HEK293 (cell line): ENCODE measurements at regions not wholly inside any gene's neighbourhood (a gene's known extent, or its start where the extent isn't known, plus 50 kb on each side); places are given as distances from the start of the nearest gene placed in this dataset.

Source experiments
- CTCF ChIA-PET: fragments of 350-600 bp; formaldehyde crosslinking; extraction: SDS; loops from one replicate; lab custom pipeline; 2021; ENCODE audit warnings: antibody characterized with exemption; lab: Yijun Ruan, JAX
- POLR2A ChIA-PET: fragments of 300-600 bp; formaldehyde crosslinking; extraction: SDS; loops from one replicate; lab custom pipeline; 2020; ENCODE audit warnings: antibody characterized with exemption, inconsistent platforms; lab: Yijun Ruan, JAX
- H3K27ac ChIP-seq: fragments of 200-500 bp; sonication (Bioruptor generic); 2 replicates; pipeline ENCODE4 v1.5.1; 2014; ENCODE audit warnings: low read depth, low read length, control low read depth, inconsistent platforms; ENCODE audit errors: extremely low read depth
- H3K36me3 ChIP-seq, 2 experiments: fragments of 200-500 bp in 1 of 2; sonication (Bioruptor generic) in 1 of 2; 1 replicate in 1 of 2; 2 replicates in 1 of 2; pipeline ENCODE4 v1.5.1; 2014 to 2017; ENCODE audit warnings: inconsistent platforms in 2 of 2, low read length in 2 of 2; ENCODE audit not compliant: control insufficient read depth in 2 of 2, insufficient read depth in 1 of 2
- H3K4me1 ChIP-seq: fragments of 200-500 bp; sonication (Bioruptor generic); 2 replicates; pipeline ENCODE4 v1.5.1; 2014; ENCODE audit warnings: mild to moderate bottlenecking, low read length, inconsistent platforms; ENCODE audit not compliant: control insufficient read depth, insufficient read depth
- H3K4me3 ChIP-seq: 2 replicates; pipeline ENCODE4 v1.5.1; 2011; ENCODE audit warnings: low read depth, mild to moderate bottlenecking, control low read depth, low read length, moderate library complexity
- H3K9me3 ChIP-seq: fragments of 200-500 bp; sonication (Bioruptor generic); 2 replicates; pipeline ENCODE4 v1.5.1; 2014; ENCODE audit warnings: low read depth, low read length, inconsistent platforms; ENCODE audit not compliant: control insufficient read depth, insufficient read depth
- HOXC10 ChIP-seq: sonication (generic); formaldehyde crosslinking; IDR thresholded peaks from 2 replicates; pipeline ENCODE4 v1.8.1; 2023; ENCODE audit warnings: mild to moderate bottlenecking, missing genetic modification reagents
- PRDM1 ChIP-seq: fragments of 450-650 bp; formaldehyde crosslinking; IDR thresholded peaks from 2 replicates; pipeline ENCODE4; 2016; ENCODE audit warnings: missing biosample characterization, missing genetic modification characterization
- RBAK ChIP-seq: fragments of 450-650 bp; formaldehyde crosslinking; IDR thresholded peaks from 2 replicates; pipeline ENCODE4 v1.5.1; 2016; ENCODE audit warnings: missing biosample characterization, missing genetic modification characterization
- REST ChIP-seq: fragments of 450-650 bp; formaldehyde crosslinking; IDR thresholded peaks from 2 replicates; pipeline ENCODE4 v1.5.1; 2016; ENCODE audit warnings: missing biosample characterization, missing genetic modification characterization
- SP2 ChIP-seq: fragments of 450-650 bp; formaldehyde crosslinking; IDR thresholded peaks from 2 replicates; pipeline ENCODE4 v1.5.1; 2016; ENCODE audit warnings: missing biosample characterization, missing genetic modification characterization
- TCF7L2 ChIP-seq: IDR thresholded peaks from 2 replicates; pipeline ENCODE4 v1.6.1; 2011; ENCODE audit warnings: low read depth, mild to moderate bottlenecking, inconsistent platforms, low read length, moderate library complexity, borderline replicate concordance
- ZFP41 ChIP-seq: fragments of 450-650 bp; formaldehyde crosslinking; IDR thresholded peaks from 2 replicates; pipeline ENCODE4 v1.5.1; 2016; ENCODE audit warnings: missing biosample characterization, missing genetic modification characterization, borderline replicate concordance
- ZNF10 ChIP-seq: fragments of 450-650 bp; formaldehyde crosslinking; IDR thresholded peaks from 2 replicates; pipeline ENCODE4 v1.5.1; 2017; ENCODE audit warnings: missing biosample characterization, missing genetic modification characterization
- ZNF157 ChIP-seq: fragments of 450-650 bp; formaldehyde crosslinking; IDR thresholded peaks from 2 replicates; pipeline ENCODE4 v1.5.1; 2016; ENCODE audit warnings: missing biosample characterization, missing genetic modification characterization
- ZNF366 ChIP-seq: fragments of 450-650 bp; formaldehyde crosslinking; conservative IDR thresholded peaks from 2 replicates; pipeline ENCODE4 v1.5.1; 2016; ENCODE audit warnings: missing biosample characterization, missing genetic modification characterization
- ZNF600 ChIP-seq: fragments of 450-650 bp; formaldehyde crosslinking; IDR thresholded peaks from 2 replicates; pipeline ENCODE4 v1.5.1; 2016; ENCODE audit warnings: missing biosample characterization, missing genetic modification characterization
- ZNF626 ChIP-seq: fragments of 450-650 bp; sonication (Bioruptor Pico); formaldehyde crosslinking; IDR thresholded peaks from 2 replicates; pipeline ENCODE4 v1.5.1; 2018; ENCODE audit warnings: missing biosample characterization, missing genetic modification characterization, inconsistent platforms
- ZNF677 ChIP-seq: fragments of 450-650 bp; IDR thresholded peaks from 2 replicates; pipeline ENCODE4 v1.5.0; 2018; ENCODE audit warnings: missing biosample characterization, mild to moderate bottlenecking, missing genetic modification characterization, moderate library complexity
- ZNF776 ChIP-seq: fragments of 450-650 bp; formaldehyde crosslinking; IDR thresholded peaks from 2 replicates; pipeline ENCODE4 v1.5.0; 2017; ENCODE audit warnings: missing biosample characterization, missing genetic modification characterization, borderline replicate concordance
- ZSCAN30 ChIP-seq: fragments of 450-650 bp; IDR thresholded peaks from 2 replicates; pipeline ENCODE4 v1.5.1; 2018; ENCODE audit warnings: missing biosample characterization, mild to moderate bottlenecking, missing genetic modification characterization, moderate library complexity

- H3K4me1 ChIP-seq, result no peaks in the 10 kb centered on the region
- CTCF ChIA-PET, result interaction anchor here (0.6 to 1.1 kb wide), 4 partner anchors 8 to 280 kb away, joined by 3 to 8 read pairs (median 5); no protein-coding TSS in a partner anchor
- POLR2A ChIA-PET, result interaction anchor here (1.2 kb wide), 1 partner anchor 8 kb away, joined by 7 read pairs; no protein-coding TSS in a partner anchor
- no peak overlapping the region for H3K4me3 ChIP-seq
- no peak for TF ChIP-seq ZNF10 (tag by site-specific recombination)
- peak; percentile 67; the same call in 1 of the 2 replicates for TF ChIP-seq RBAK (tag by site-specific recombination)
- TF ChIP-seq REST (tag by site-specific recombination), result no peak
- no peaks in the 10 kb centered on the region for H3K9me3 ChIP-seq
- H3K36me3 ChIP-seq, result no peaks in the 10 kb centered on the region
- no peak overlapping the region for H3K27ac ChIP-seq
These were observed 68.0 kb upstream of the RPH3AL start for GRCh38 chr17:420479-421175.

GRCh38 chr17:419073-419735 is 66.6 kb upstream of the RPH3AL start:
- ChIA-PET CTCF (interaction anchor here (0.7 kb wide), 2 partner anchors 74 to 827 kb away, joined by 3 read pairs; no protein-coding TSS in a partner anchor), POLR2A (no interaction called here)
- Histone ChIP-seq H3K9me3 (no peaks in the 10 kb centered on the region), H3K4me3 (no peak overlapping the region), H3K36me3 (no peaks in the 10 kb centered on the region), H3K4me1 (no peaks in the 10 kb centered on the region), H3K27ac (no peak overlapping the region)
- TF ChIP-seq ZNF677 (tag by site-specific recombination), result no peak

GRCh38 chr17:418421-418751 is 65.8 kb upstream of the RPH3AL start:
- Histone ChIP-seq H3K4me1 (no peaks in the 10 kb centered on the region), H3K4me3 (no peak overlapping the region)
- CTCF ChIA-PET, result interaction anchor here (0.7 kb wide), 1 partner anchor 827 kb away, joined by 3 read pairs; no protein-coding TSS in a partner anchor

GRCh38 chr17:417691-418420 is 65.2 kb upstream of the RPH3AL start:
- no peak overlapping the region for H3K4me3 ChIP-seq
- no peaks in the 10 kb centered on the region for H3K4me1 ChIP-seq
- H3K36me3 ChIP-seq, result peaks cover 0 to 3% of the 10 kb centered on the region in 2 experiments; a peak in 1 of 3 replicates
- TF ChIP-seq ZNF600 (no peak), PRDM1 (tag by site-specific recombination) (peak; percentile 91), ZNF157 (tag by site-specific recombination) (no peak), ZNF776 (tag by site-specific recombination) (no peak), ZNF366 (peak; percentile 83)
- no peaks in the 10 kb centered on the region for H3K9me3 ChIP-seq
- POLR2A ChIA-PET, result no interaction called here
- CTCF ChIA-PET, result interaction anchor here (0.6 to 4.6 kb wide), 3 partner anchors 95 to 282 kb away, joined by 3 to 33 read pairs (median 4); no protein-coding TSS in a partner anchor
- no peak overlapping the region for H3K27ac ChIP-seq

More at GRCh38 chr17:418421-418751, 65.8 kb upstream of the RPH3AL start:
- Histone ChIP-seq H3K36me3 (peaks cover 0 to 3% of the 10 kb centered on the region in 2 experiments; a peak in 1 of 3 replicates), H3K9me3 (no peaks in the 10 kb centered on the region), H3K27ac (no peak overlapping the region)
- POLR2A ChIA-PET, result no interaction called here
- 0 out of 2 replicates have a peak, but pooled peaks have one; percentile 7 for TF ChIP-seq SP2 (tag by site-specific recombination)
- TF ChIP-seq ZFP41 (tag by site-specific recombination), result no peak
- no peak for TF ChIP-seq ZSCAN30
- TF ChIP-seq HOXC10, result no peak
- no peak for TF ChIP-seq ZNF626 (tag by site-specific recombination)
- TF ChIP-seq TCF7L2, result no peak
